Activated CD8-positive, alpha-beta memory T cell treated with anti-CD3 and anti-CD28 coated beads, Interleukin-2, amount 50 U/mL, for 24 hours (primary cell): ENCODE measurements at regions not wholly inside any gene's neighbourhood (a gene's known extent, or its start where the extent isn't known, plus 50 kb on each side); places are given as distances from the start of the nearest gene placed in this dataset.

Source experiments
- DNase-seq: peaks from one replicate; pipeline ENCODE4 v3.0.0-alpha.2; 2020; ENCODE audit errors: extremely low read depth

DNA sequence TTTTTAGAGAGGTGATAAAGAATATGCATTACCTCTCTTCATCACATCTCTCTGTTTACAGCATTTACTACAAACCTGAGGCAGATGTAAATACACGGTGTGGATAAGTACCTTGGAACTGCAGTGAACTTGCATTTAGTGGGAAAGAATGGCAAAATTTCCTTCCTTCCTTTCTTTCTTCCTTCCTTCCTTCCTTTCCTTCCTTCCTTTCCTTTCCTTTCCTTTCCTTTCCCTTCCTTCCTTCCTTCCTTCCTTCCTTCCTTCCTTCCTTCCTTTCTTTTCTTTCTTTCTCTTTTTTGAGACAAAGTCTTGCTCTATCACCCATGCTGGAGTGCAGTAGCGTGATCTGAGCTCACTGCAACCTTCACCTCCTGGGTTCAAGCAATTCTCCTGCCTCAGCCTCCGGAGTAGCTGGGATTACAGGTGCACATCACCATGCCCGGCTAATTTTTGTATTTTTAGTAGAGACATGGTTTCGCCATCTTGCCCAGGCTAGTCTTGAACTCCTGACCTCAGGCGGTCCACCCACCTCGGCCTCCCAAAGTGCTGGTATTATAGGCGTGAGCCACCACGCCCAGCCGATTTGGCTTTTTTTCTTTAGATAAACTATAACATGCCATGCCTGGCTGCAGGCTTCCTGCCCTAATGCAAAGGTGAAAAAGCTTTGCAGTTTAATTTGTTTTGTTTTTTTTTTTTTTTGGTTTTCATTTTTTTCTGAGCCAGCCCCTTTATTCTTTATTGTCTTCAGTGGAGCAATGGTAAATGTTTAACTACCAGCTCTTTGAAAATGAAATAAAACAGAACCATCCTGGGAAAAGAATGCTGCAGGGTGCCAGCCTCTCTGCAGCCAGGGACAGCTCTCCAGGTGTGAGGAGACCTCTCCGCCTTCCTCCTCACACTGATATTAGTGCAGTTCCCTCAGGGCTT is 64.2 kb upstream of the NEDD9 start:
- no peak for DNase-seq

DNA sequence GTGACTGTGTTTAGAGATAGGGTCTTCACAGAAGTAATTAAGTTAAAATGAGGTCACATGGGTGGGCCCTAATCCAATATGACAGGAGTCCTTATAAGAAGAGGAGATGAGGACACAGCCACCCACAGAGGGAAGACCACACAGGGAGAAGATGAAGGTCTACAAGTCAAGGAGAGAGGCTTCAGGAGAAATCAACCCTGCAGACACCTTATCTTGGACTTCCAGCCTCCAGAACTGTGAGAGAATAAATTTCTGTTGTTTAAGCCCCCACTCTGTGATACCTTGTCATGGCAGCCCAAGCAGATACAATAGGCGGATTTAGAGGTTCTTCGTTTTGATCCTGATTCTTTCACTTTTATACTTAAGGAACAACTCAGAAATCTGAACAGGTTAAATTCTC is 63.5 kb upstream of the NEDD9 start:
- no peak for DNase-seq

- DNase-seq: no peak
These were observed 61.8 kb upstream of the NEDD9 start for GRCh38 chr6:11294228-11294627.

DNA sequence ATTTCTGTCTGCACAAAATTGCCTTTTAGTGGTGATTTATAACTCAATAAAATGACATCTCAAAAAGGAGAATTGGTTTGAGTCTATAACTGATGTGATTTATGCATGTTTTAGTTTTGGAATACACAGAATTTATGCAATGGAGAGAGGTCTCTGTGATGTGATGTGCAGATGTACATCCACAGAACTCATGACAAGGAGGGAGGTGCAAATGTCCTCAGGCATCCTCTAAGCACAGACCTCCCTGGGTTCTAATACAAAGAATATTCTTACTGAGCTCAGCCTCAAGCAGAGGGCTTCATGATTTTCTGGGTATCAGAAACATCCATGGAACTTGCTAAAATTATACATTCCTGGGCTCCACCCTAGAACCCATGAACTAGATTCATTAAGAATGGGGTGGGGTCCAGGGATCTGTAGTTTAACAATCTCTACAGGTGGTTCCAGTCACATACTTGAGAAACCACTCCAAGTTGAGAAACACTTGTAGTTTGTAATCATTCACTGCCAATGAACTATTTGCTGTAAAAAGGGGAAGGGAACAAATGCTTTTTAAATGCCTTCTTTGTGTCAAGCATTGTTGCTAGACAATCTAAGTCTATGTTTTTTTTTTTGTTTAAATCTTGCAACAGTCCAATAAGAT is 60.2 kb upstream of the NEDD9 start:
- no peak for DNase-seq

DNA sequence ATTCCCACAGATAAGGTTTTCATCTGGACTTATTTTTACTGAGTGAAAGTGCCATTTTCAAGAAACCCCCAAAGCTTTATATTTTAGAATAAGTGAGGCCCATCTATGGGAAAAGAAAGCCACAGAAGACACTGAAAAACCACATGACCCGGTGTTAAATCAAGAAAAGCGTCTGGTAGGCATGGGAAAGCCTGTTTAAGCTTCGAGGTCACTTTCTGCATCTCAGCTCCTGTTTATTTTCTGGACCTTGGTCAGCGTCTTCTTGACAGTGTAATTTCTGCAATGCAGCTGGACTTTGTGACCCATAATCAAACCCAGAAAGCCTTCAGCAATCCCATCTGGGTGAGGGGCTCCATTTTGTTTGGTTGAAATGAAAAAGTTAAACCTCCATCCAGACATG is 59.6 kb upstream of the NEDD9 start:
- no peak for DNase-seq

DNA sequence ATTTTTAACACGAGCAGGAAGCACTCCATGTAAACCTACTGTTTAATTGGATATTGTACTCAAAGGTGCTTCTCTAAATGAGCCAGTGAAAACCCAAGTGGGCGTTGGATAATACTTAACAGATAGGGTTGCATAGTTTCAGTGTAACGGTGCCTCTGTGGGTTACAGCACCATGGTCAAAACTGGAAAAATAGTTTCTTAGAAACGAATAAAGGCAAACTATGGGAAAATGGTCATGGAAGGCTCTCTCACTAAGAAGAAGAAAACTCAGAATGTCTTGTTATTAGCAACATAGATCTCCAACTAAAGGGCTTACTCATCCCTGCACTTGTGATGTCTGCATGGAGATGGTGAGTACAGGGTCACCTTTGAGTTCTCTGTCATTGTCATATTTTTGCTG is 59.1 kb upstream of the NEDD9 start:
- no peak for DNase-seq

DNA sequence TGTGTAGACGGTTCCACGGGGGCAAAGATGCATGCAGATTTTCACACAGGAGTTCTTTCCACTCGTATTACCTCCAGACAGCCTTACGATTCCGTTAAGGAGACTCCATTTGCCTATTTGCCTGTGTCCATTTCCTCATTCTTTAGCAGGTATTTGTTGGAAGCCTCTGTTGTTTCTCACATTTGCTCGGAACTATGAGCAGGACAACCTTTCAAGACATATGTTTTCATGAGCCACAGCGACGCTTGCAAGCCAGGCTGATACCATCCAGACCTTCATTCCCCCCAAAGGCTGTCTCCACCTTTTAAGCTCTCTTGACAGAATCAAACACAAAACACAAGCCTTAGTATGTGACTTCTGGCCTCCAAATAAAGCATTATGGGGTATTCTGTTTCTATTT is 57.6 kb upstream of the NEDD9 start:
- DNase-seq: no peak

GRCh38 chr6:11288065-11288464 is 55.6 kb upstream of the NEDD9 start:
- DNase-seq: no peak

DNA sequence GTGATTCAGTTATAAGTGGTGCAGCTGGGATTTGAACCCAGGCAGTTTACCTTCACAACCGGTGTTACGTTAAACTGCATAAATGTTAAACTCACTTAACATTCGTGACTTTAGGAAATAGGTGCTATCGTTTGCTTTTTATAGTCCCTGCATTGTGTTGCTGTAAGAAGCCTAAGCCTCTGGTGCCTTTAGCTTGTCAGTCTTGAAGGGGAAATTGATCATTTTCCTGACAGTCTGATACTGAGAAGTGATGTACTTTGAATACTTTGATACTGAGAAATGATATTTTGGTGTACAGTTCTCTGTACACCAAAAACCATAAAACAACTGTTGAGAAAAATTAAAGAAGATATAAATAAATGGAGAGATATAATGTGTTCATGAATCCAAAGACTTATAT is 52.5 kb upstream of the NEDD9 start:
- DNase-seq: no peak

GRCh38 chr6:11283629-11284028 is 51.2 kb upstream of the NEDD9 start:
- DNase-seq: no peak

GRCh38 chr6:11282875-11283274 is 50.4 kb upstream of the NEDD9 start:
- DNase-seq: no peak
